ENCODE measurements at regions not wholly inside any gene's neighbourhood (a gene's known extent, or its start where the extent isn't known, plus 50 kb on each side); places are given as distances from the start of the nearest gene placed in this dataset.
A peak's percentile ranks its signal among the peaks of the same experiment; 100 is the strongest.
"Not testable (repeated sequence)": the region's sequence is repeated elsewhere in the genome, so short reads cannot be mapped to it uniquely, and the experiment has no call there.

DNA sequence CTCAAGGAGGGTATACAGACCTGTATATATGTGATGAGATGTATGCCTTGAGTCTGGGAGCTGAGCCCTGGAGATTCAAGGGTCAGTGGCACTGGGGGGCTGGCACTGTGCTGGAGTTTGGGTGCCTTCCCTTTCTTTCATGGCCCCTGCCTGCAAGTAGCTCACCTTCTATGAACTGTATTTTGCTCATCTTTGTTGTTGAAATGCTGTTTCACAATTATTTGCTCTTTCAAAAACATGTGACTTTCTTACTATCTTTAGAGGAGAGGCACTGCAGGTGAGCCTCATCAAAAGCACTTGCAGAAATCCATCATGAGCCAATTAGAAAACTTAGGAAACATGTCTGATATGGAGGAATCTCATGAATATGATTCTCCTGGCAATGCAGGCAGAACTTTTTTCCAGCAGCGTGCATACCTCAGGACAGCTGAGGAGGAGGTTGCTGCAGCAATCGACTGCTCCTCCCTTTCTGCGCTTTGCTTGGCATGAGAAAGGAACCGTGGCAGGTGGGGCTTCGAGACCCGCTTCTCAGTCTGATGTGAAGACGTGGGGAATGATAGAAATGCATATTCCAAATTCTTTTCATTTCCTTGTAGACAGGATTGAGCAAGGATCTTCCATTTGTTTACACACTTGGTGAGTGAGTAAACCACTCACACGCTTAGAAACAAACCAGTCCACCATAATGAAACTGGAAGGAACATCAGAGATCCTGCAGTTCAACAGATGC lies 178.4 kb upstream of the E2F8 start:
- Histone ChIP-seq H3K27ac (ENCODE audit: low read depth, low read length) (peak overlapping the region; percentile 90), H3K9me3 (ENCODE audit: control insufficient read depth, insufficient read depth, low read length) (no peaks in the 10 kb centered on the region), H3K27me3 (ENCODE audit: control insufficient read depth, insufficient read depth, low read length) (no peaks in the 10 kb centered on the region), H3K4me3 (ENCODE audit: low read depth, low read length) (peak overlapping the region; percentile 34)
- peak; percentile 76 for DNase-seq (ENCODE audit: low read depth, low spot score)
- ChIA-PET CTCF (no interaction called here), POLR2A (interaction anchor here (0.6 to 2.1 kb wide), 5 partner anchors 9 to 45 kb away, joined by 3 to 8 read pairs (median 3); no protein-coding TSS in a partner anchor)
- TF ChIP-seq, protein P1, sequence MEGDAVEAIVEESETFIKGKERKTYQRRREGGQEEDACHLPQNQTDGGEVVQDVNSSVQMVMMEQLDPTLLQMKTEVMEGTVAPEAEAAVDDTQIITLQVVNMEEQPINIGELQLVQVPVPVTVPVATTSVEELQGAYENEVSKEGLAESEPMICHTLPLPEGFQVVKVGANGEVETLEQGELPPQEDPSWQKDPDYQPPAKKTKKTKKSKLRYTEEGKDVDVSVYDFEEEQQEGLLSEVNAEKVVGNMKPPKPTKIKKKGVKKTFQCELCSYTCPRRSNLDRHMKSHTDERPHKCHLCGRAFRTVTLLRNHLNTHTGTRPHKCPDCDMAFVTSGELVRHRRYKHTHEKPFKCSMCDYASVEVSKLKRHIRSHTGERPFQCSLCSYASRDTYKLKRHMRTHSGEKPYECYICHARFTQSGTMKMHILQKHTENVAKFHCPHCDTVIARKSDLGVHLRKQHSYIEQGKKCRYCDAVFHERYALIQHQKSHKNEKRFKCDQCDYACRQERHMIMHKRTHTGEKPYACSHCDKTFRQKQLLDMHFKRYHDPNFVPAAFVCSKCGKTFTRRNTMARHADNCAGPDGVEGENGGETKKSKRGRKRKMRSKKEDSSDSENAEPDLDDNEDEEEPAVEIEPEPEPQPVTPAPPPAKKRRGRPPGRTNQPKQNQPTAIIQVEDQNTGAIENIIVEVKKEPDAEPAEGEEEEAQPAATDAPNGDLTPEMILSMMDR (IDR thresholded peaks at IDR 0.05; ENCODE audit: low read depth, low read length), result no peak

- POLR2A ChIA-PET, result interaction anchor here (2.1 kb wide), 1 partner anchor 19 kb away, joined by 8 read pairs; no protein-coding TSS in a partner anchor
- no peak overlapping the region for H3K4me3 ChIP-seq (ENCODE audit: low read depth, low read length)
- DNase-seq (ENCODE audit: low read depth, low spot score), result no peak
Measured at GRCh38 chr11:19418221-19418620, 177.5 kb upstream of the E2F8 start.

DNA sequence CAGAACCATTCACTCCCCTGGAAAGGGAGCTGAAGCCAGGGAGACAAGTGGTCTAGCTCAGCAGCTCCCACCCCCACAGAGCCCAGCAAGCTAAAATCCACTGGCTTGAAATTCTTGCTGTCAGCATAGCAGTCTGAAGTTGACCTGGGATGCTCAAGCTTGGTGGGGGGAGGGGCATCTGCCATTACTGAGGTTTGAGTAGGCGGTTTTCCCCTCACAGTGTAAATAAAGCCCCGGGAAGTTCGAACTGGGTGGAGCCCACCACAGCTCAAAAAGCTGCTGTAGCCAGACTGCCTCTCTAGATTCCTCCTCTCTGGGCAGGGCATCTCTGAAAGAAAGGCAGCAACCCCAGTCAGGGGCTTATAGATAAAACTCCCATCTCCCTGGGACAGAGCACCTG lies 171.3 kb upstream of the E2F8 start:
- CTCF ChIA-PET; H3K9me3 ChIP-seq (ENCODE audit: control insufficient read depth, insufficient read depth, low read length); H3K27ac ChIP-seq (ENCODE audit: low read depth, low read length); DNase-seq (ENCODE audit: low read depth, low spot score); POLR2A ChIA-PET; H3K27me3 ChIP-seq (ENCODE audit: control insufficient read depth, insufficient read depth, low read length); H3K4me3 ChIP-seq (ENCODE audit: low read depth, low read length): not testable (repeated sequence)

More at GRCh38 chr11:19418221-19418620, 177.5 kb upstream of the E2F8 start:
- CTCF ChIA-PET, result no interaction called here
- TF ChIP-seq, protein P1 (IDR thresholded peaks at IDR 0.05; ENCODE audit: low read depth, low read length), result no peak
- H3K27me3 ChIP-seq (ENCODE audit: control insufficient read depth, insufficient read depth, low read length), result no peaks in the 10 kb centered on the region
- no peaks in the 10 kb centered on the region for H3K9me3 ChIP-seq (ENCODE audit: control insufficient read depth, insufficient read depth, low read length)
- H3K27ac ChIP-seq (ENCODE audit: low read depth, low read length), result no peak overlapping the region

- H3K9me3 ChIP-seq (ENCODE audit: control insufficient read depth, insufficient read depth, low read length), result no peaks in the 10 kb centered on the region
- no peak for DNase-seq (ENCODE audit: low read depth, low spot score)
- TF ChIP-seq, protein P1 (IDR thresholded peaks at IDR 0.05; ENCODE audit: low read depth, low read length), result no peak
- no peaks in the 10 kb centered on the region for H3K27me3 ChIP-seq (ENCODE audit: control insufficient read depth, insufficient read depth, low read length)
- POLR2A ChIA-PET, result interaction anchor here (0.6 kb wide), 1 partner anchor 21 kb away, joined by 3 read pairs; no protein-coding TSS in a partner anchor
- CTCF ChIA-PET, result interaction anchor here (1.7 kb wide), 1 partner anchor 13 kb away, joined by 5 read pairs; no protein-coding TSS in a partner anchor
- H3K4me3 ChIP-seq (ENCODE audit: low read depth, low read length), result no peak overlapping the region
- no peak overlapping the region for H3K27ac ChIP-seq (ENCODE audit: low read depth, low read length)
Measured at GRCh38 chr11:19410032-19410431, 169.3 kb upstream of the E2F8 start.

GRCh38 chr11:19409307-19409706 lies 168.6 kb upstream of the E2F8 start:
- TF ChIP-seq, protein P1 (IDR thresholded peaks at IDR 0.05; ENCODE audit: low read depth, low read length), result no peak
- CTCF ChIA-PET, result interaction anchor here (0.7 to 1.7 kb wide), 2 partner anchors 14 to 143 kb away, joined by 4 to 5 read pairs; no protein-coding TSS in a partner anchor

More at GRCh38 chr11:19409307-19409706, 168.6 kb upstream of the E2F8 start:
- Histone ChIP-seq H3K27me3 (ENCODE audit: control insufficient read depth, insufficient read depth, low read length) (no peaks in the 10 kb centered on the region), H3K4me3 (ENCODE audit: low read depth, low read length) (no peak overlapping the region), H3K9me3 (ENCODE audit: control insufficient read depth, insufficient read depth, low read length) (no peaks in the 10 kb centered on the region), H3K27ac (ENCODE audit: low read depth, low read length) (no peak overlapping the region)
- no peak for DNase-seq (ENCODE audit: low read depth, low spot score)
- POLR2A ChIA-PET, result no interaction called here
